CD14-positive monocyte (primary cell): ENCODE measurements at regions not wholly inside any gene's neighbourhood (a gene's known extent, or its start where the extent isn't known, plus 50 kb on each side); places are given as distances from the start of the nearest gene placed in this dataset.

Source experiments
- DNase-seq, 3 donors: peaks; one replicate each; pipeline ENCODE4 v3.0.0-alpha.2; 2011 to 2022
- H2AFZ ChIP-seq: 2 replicates; pipeline ENCODE4 v1.6.0; 2012; ENCODE audit warnings: mild to moderate bottlenecking, low read depth, low read length, inconsistent platforms; ENCODE audit not compliant: insufficient read depth, poor library complexity, severe bottlenecking
- H3K27ac ChIP-seq, 2 donors: 1 replicate in 1 of 2; 2 replicates in 1 of 2; pipeline ENCODE4 v1.5.1; 2012 to 2013; ENCODE audit warnings: low read length in 2 of 2, control low read depth in 1 of 2, inconsistent platforms in 1 of 2, low read depth in 1 of 2, mild to moderate bottlenecking in 1 of 2
- H3K27me3 ChIP-seq, 2 donors: one replicate each; pipeline versions ENCODE4 v1.6.0 to v1.6.1; 2011 to 2013; ENCODE audit warnings: low read length in 2 of 2; ENCODE audit not compliant: control insufficient read depth in 2 of 2, insufficient read depth in 2 of 2
- H3K36me3 ChIP-seq, 2 donors: replicated peaks in 1 of 2; 1 replicate in 1 of 2; 2 replicates in 1 of 2; pipeline versions ENCODE4 v1.5.1 to v1.6.1; 2012 to 2013; ENCODE audit warnings: low read length in 2 of 2, control low read depth in 1 of 2, inconsistent platforms in 1 of 2, mild to moderate bottlenecking in 1 of 2; ENCODE audit not compliant: insufficient read depth in 2 of 2, control insufficient read depth in 1 of 2
- H3K4me1 ChIP-seq, 2 donors: 1 replicate in 1 of 2; 2 replicates in 1 of 2; pipeline versions ENCODE4 v1.5.1 to v1.6.1; 2012 to 2013; ENCODE audit warnings: low read length in 2 of 2, control low read depth in 1 of 2, inconsistent platforms in 1 of 2, mild to moderate bottlenecking in 1 of 2, moderate library complexity in 1 of 2; ENCODE audit not compliant: insufficient read depth in 2 of 2, control insufficient read depth in 1 of 2
- H3K4me2 ChIP-seq: replicated peaks from 2 replicates; pipeline ENCODE3; 2012; ENCODE audit warnings: low read length, moderate library complexity, mild to moderate bottlenecking; ENCODE audit not compliant: poor library complexity, severe bottlenecking; ENCODE audit errors: extremely low read depth
- H3K4me3 ChIP-seq, 3 experiments: fragments of 200-600 bp in 1 of 3; sonication (generic) in 1 of 3; replicated peaks in 1 of 3; 1 replicate in 2 of 3; 2 replicates in 1 of 3; pipeline ENCODE4 v1.5.1; 2011 to 2013; ENCODE audit warnings: low read length in 3 of 3, mild to moderate bottlenecking in 3 of 3, control low read depth in 2 of 3, low read depth in 2 of 3, inconsistent platforms in 1 of 3, moderate library complexity in 1 of 3
- H3K79me2 ChIP-seq: 2 replicates; pipeline ENCODE4 v1.6.0; 2012; ENCODE audit warnings: mild to moderate bottlenecking, control low read depth, inconsistent platforms, low read length, moderate library complexity; ENCODE audit not compliant: insufficient read depth
- H3K9ac ChIP-seq: 2 replicates; pipeline ENCODE4 v1.6.0; 2017; ENCODE audit warnings: low read length, mild to moderate bottlenecking; ENCODE audit not compliant: insufficient read depth, poor library complexity, severe bottlenecking
- H3K9me3 ChIP-seq, 2 donors: replicated peaks in 1 of 2; 1 replicate in 1 of 2; 2 replicates in 1 of 2; pipeline versions ENCODE4 v1.5.1 to v1.6.1; 2012 to 2013; ENCODE audit warnings: low read length in 2 of 2, control low read depth in 1 of 2; ENCODE audit not compliant: control insufficient read depth in 1 of 2, insufficient read depth in 1 of 2
- H4K20me1 ChIP-seq: 2 replicates; pipeline ENCODE4 v1.6.0; 2012; ENCODE audit warnings: mild to moderate bottlenecking, low read length, control low read depth, moderate library complexity; ENCODE audit not compliant: insufficient read depth
- H3K27ac Mint-ChIP-seq, 7 donors: one replicate each; pipeline ENCODE4 v1.8.0; 2020; ENCODE audit warnings: mild to moderate bottlenecking in 7 of 7, mixed read lengths in 7 of 7, moderate library complexity in 6 of 7, inconsistent platforms in 2 of 7
- H3K27me3 Mint-ChIP-seq, 3 donors: one replicate each; pipeline ENCODE4 v1.8.0; 2021 to 2022; ENCODE audit warnings: low read depth in 3 of 3, mild to moderate bottlenecking in 3 of 3, mixed read lengths in 3 of 3, moderate library complexity in 3 of 3, inconsistent platforms in 1 of 3
- H3K36me3 Mint-ChIP-seq, 2 donors: one replicate each; pipeline ENCODE4 v1.8.0; 2020; ENCODE audit warnings: mixed read lengths in 2 of 2, inconsistent platforms in 1 of 2, mild to moderate bottlenecking in 1 of 2
- H3K4me1 Mint-ChIP-seq: one replicate; pipeline ENCODE4 v1.8.0; 2020; ENCODE audit warnings: mild to moderate bottlenecking, mixed read lengths
- H3K4me3 Mint-ChIP-seq, 2 donors: one replicate each; pipeline ENCODE4 v1.8.0; 2020; ENCODE audit warnings: mild to moderate bottlenecking in 2 of 2, mixed read lengths in 2 of 2, moderate library complexity in 1 of 2
- H3K9me3 Mint-ChIP-seq, 7 donors: one replicate each; pipeline ENCODE4 v1.8.0; 2020 to 2022; ENCODE audit warnings: mixed read lengths in 7 of 7, mild to moderate bottlenecking in 6 of 7, moderate library complexity in 6 of 7, inconsistent platforms in 2 of 7
- CTCF ChIP-seq: fragments of 200-600 bp; IDR thresholded peaks from one replicate; pipeline ENCODE4 v1.8.0; 2022; ENCODE audit warnings: antibody characterized with exemption, mild to moderate bottlenecking
- WGBS: methylation state at CpG from one replicate; pipeline ENCODE4 v1.1.5; 2013; ENCODE audit warnings: missing lambda C conversion rate; ENCODE audit not compliant: insufficient coverage; 5-methylcytosine and 5-hydroxymethylcytosine counted together
- intact Hi-C, 2 donors: fragments of 100-400 bp; cut with micrococcal nuclease; formaldehyde crosslinking; loops; one replicate each; pipeline versions ENCODE4 v1.15.0 to v1.15.1; 2023

GRCh38 chr17:69801368-69801767 is 273.7 kb upstream of the KCNJ16 start:
- H3K27me3 Mint-ChIP-seq = no peaks in the 10 kb centered on the region

GRCh38 chr17:69802045-69802740 is 272.8 kb upstream of the KCNJ16 start:
- Mint-ChIP-seq H3K36me3 (no peaks in the 10 kb centered on the region), H3K27ac (no peak overlapping the region), H3K4me1 (no peaks in the 10 kb centered on the region), H3K27me3 (no peaks in the 10 kb centered on the region), H3K4me3 (no peak overlapping the region), H3K9me3 (peaks cover 9 to 27% (median 22%) of the 10 kb centered on the region in 7 donors)
- H3K27ac ChIP-seq = no peak overlapping the region
- TF ChIP-seq CTCF = no peak
- no peak overlapping the region for H3K4me3 ChIP-seq
- no peak for DNase-seq
- H3K27me3 ChIP-seq = no peaks in the 10 kb centered on the region
- 92% methylated on average over 4 of the region's 5 CpGs for WGBS
- no peaks in the 10 kb centered on the region for H3K36me3 ChIP-seq
- no peaks in the 10 kb centered on the region for H4K20me1 ChIP-seq
- intact Hi-C loops = no loop called here
- H3K9ac ChIP-seq = no peak overlapping the region
- H3K4me2 ChIP-seq = no peak overlapping the region
- no peaks in the 10 kb centered on the region for H3K4me1 ChIP-seq
- no peak overlapping the region for H2AFZ ChIP-seq
- H3K9me3 ChIP-seq = peaks cover 0 to 28% of the 10 kb centered on the region in 2 donors
- no peaks in the 10 kb centered on the region for H3K79me2 ChIP-seq

More at GRCh38 chr17:69801368-69801767, 273.7 kb upstream of the KCNJ16 start:
- Histone ChIP-seq H3K36me3 (no peaks in the 10 kb centered on the region), H3K27ac (no peak overlapping the region), H3K9ac (no peak overlapping the region), H3K27me3 (no peaks in the 10 kb centered on the region), H3K4me1 (no peaks in the 10 kb centered on the region), H3K4me2 (no peak overlapping the region), H3K4me3 (no peak overlapping the region), H2AFZ (no peak overlapping the region), H4K20me1 (no peaks in the 10 kb centered on the region), H3K9me3 (peaks cover 0 to 28% of the 10 kb centered on the region in 2 donors), H3K79me2 (no peaks in the 10 kb centered on the region)
- Mint-ChIP-seq H3K27ac (no peak overlapping the region), H3K4me1 (no peaks in the 10 kb centered on the region), H3K36me3 (no peaks in the 10 kb centered on the region), H3K9me3 (peaks cover 9 to 28% (median 22%) of the 10 kb centered on the region in 7 donors), H3K4me3 (no peak overlapping the region)
- 96% methylated on average over 3 of the region's 3 CpGs for WGBS
- intact Hi-C loops = no loop called here
- no peak for DNase-seq
- TF ChIP-seq CTCF = no peak
